ENCODE measurements at regions not wholly inside any gene's neighbourhood (a gene's known extent, or its start where the extent isn't known, plus 50 kb on each side); places are given as distances from the start of the nearest gene placed in this dataset.

DNA sequence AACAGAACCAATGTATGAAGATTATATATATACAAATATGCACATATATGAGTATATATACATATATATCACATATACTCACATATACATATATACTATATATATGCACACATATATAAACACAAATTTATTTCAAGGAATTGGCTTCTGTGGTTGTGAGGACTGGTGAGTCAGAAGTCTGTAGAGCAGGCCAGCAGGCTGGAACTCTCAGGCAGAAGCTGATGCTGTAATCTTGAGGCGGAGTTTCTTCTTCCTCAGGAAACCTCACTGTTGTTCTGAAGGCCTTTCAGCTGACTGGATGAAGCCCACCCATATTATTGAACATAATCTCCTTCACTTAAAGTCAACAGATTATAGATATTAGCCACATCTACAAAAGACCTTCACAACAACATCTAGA lies 143.9 kb upstream of the CREB1 start:
- no peak overlapping the region for H3K4me3 ChIP-seq (ENCODE audit: low read depth, low read length)
- TF ChIP-seq, protein P1, sequence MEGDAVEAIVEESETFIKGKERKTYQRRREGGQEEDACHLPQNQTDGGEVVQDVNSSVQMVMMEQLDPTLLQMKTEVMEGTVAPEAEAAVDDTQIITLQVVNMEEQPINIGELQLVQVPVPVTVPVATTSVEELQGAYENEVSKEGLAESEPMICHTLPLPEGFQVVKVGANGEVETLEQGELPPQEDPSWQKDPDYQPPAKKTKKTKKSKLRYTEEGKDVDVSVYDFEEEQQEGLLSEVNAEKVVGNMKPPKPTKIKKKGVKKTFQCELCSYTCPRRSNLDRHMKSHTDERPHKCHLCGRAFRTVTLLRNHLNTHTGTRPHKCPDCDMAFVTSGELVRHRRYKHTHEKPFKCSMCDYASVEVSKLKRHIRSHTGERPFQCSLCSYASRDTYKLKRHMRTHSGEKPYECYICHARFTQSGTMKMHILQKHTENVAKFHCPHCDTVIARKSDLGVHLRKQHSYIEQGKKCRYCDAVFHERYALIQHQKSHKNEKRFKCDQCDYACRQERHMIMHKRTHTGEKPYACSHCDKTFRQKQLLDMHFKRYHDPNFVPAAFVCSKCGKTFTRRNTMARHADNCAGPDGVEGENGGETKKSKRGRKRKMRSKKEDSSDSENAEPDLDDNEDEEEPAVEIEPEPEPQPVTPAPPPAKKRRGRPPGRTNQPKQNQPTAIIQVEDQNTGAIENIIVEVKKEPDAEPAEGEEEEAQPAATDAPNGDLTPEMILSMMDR (conservative IDR thresholded peaks at IDR 0.05; ENCODE audit: low read depth, low read length): no peak
- peak; percentile 87 for DNase-seq (ENCODE audit: low read depth)

DNA sequence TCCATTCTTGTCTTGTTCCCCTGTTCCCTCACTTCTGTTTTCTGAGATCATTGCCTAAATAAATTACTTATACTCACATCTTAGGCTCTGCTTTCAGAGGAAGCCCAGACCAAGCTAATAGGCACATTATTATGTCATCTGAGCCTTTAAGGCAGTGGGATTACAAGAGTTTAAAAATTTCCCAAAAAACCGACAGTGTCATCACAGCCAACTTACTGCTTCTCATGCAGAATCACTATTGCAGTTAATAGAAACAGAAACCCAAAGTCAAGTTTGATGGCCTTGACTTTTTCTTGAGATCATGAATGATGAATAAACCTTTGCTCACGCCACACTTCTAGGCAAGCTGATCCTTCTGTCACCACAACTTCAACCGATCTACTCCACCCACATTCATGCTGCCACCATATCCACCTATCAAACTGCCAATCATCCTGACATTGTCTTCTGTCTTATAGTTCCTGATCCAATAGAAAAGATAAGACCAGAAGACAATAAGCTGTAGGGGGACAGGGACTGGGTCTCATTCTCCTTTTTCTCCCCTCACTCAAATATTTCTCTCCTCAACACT lies 142.7 kb upstream of the CREB1 start:
- TF ChIP-seq, protein P1 (conservative IDR thresholded peaks at IDR 0.05; ENCODE audit: low read depth, low read length): no peak
- H3K4me3 ChIP-seq (ENCODE audit: low read depth, low read length): no peak overlapping the region
- DNase-seq (ENCODE audit: low read depth): no peak

DNA sequence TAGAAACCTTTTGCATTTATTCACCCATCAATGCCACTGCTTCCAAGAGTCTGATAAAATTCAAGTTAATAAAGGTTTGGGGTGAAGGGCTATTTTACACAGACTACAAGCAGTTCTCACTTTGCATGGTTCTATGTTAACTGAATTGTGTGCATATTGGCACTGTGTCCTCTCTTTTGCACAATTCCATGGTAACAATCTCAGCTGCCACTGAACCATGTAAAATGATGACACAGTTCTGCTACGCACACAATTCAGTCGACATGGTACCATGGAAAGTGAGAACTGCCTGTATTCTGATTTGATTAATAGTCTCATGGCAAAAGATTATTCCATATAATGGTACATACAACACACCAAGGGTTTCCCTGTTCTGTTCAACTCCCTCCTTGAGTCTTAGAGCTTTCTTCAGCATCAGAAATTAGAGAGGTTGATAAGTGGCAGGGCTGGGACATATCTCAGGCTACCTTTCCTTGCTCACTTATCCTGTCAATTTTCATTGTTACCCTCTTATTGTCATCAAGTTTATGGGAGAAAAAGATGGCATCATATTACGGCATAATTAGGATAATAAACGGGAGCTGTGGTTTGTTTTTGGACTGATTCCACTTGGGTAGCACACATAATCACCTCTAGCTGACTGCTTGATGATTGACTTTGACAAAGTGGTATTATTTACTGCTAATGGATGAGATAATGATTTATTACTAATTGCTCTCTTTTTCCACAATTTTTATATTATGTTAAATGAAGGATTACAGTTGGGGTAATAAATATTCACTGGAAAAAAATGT lies 139.3 kb upstream of the CREB1 start:
- TF ChIP-seq, protein P1 (conservative IDR thresholded peaks at IDR 0.05; ENCODE audit: low read depth, low read length): no peak
- no peak for DNase-seq (ENCODE audit: low read depth)
- H3K4me3 ChIP-seq (ENCODE audit: low read depth, low read length): no peak overlapping the region

DNA sequence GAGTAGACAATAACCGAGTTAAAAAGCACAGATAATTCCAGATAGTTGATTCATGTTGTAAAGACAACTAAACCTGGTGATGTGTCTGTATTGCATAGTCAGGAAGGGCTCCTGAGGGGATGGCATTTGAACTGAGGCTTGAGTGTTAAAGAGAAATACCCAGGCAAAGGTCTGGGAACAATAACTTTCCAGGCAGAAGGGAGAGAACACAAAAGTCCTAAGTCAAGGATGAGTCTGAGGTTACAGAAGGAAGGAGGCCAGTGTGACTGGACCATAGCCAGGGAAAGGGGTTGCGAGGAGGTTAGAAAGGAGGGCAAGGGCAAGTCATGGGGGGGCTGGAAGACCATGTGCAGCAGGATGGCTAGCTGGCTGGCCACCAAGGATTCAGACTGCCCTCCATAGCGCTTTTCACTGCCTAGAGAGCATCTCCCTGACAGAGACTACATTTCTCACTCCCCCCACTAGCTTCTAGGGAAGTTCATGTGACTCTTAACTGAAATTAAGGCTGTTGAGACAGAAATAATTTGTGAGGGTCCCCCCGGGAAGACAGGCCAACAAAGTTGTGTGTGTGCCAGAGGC lies 135.5 kb upstream of the CREB1 start:
- TF ChIP-seq, protein P1 (conservative IDR thresholded peaks at IDR 0.05; ENCODE audit: low read depth, low read length): no peak
- H3K4me3 ChIP-seq (ENCODE audit: low read depth, low read length): no peak overlapping the region
- DNase-seq (ENCODE audit: low read depth): peak; percentile 64

DNA sequence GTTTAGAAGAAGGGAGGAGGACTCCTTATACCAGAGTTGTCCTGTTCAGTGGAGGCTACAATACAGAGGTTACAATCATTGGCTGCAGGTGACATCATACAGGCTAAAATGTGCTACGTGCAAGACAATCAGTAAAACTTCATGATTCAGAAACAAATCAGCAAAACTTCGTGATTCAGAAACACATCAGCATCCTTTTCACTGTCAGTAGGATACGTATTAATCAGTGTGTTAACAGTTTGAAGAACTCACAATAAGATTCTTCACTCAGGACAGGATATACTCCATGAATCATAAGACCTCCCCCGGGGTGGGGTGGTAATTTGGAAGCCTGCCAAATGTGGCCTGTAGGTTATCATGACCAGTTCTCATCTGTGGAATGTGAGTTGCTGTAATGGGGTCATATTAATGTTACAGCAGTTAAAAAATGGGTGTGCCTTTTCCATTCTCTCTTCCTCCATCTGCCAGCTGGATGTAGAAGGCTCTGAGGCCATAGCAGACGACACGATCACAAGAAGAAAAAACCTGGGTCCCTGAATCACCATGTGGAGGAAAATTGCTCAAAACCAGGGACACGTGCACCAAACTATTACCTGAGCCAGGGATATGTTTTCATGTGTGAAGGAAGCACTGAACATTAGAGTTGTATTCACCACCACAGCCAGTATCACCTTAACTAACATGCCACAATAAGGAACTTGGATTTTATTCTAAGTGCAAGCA lies 134.8 kb upstream of the CREB1 start:
- TF ChIP-seq, protein P1 (conservative IDR thresholded peaks at IDR 0.05; ENCODE audit: low read depth, low read length): no peak
- H3K4me3 ChIP-seq (ENCODE audit: low read depth, low read length): no peak overlapping the region
- peak; percentile 96 for DNase-seq (ENCODE audit: low read depth)

DNA sequence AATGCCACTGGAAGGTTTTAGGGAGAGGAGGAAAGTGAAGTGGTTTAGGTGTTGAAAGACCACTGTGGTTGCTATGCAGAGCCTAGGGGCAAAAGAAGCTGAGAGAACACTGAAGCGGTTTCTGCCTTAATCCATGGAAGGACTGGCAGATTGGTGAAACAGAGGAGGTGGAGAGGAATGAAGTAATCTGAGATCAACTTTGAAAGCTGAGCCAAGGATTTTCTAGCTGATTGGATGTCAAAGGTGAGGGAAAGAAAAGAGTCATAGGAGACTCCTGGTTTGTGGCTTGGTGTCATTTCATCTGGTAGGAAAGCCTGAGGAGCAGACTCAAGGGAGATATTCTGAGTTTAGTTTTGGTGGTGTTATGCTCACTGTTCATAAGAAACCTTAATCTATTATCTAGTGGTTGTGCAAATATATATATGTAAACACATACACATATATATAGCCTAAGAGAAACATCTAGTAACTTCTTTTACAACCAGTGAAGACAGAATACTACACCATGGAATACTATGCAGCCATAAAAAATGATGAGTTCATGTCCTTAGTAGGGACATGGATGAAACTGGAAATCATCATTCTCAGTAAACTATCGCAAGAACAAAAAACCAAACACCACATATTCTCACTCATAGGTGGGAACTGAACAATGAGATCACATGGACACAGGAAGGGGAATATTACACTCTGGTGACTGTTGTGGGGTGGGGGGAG lies 134.1 kb upstream of the CREB1 start:
- peak; percentile 61 for DNase-seq (ENCODE audit: low read depth)
- TF ChIP-seq, protein P1 (conservative IDR thresholded peaks at IDR 0.05; ENCODE audit: low read depth, low read length): no peak

More for the DNA sequence above, 134.1 kb upstream of the CREB1 start:
- no peak overlapping the region for H3K4me3 ChIP-seq (ENCODE audit: low read depth, low read length)
